Hematopoietic multipotent progenitor cell treated with erythropoietin and hydrocortisone succinate and interleukin-3 and kit ligand, for 15 days (in vitro differentiated cells): ENCODE measurements at regions not wholly inside any gene's neighbourhood (a gene's known extent, or its start where the extent isn't known, plus 50 kb on each side); places are given as distances from the start of the nearest gene placed in this dataset.

Source experiments
- DNase-seq: peaks from one replicate; pipeline ENCODE4 v3.0.0-alpha.2; 2015; ENCODE audit warnings: low spot score

DNA sequence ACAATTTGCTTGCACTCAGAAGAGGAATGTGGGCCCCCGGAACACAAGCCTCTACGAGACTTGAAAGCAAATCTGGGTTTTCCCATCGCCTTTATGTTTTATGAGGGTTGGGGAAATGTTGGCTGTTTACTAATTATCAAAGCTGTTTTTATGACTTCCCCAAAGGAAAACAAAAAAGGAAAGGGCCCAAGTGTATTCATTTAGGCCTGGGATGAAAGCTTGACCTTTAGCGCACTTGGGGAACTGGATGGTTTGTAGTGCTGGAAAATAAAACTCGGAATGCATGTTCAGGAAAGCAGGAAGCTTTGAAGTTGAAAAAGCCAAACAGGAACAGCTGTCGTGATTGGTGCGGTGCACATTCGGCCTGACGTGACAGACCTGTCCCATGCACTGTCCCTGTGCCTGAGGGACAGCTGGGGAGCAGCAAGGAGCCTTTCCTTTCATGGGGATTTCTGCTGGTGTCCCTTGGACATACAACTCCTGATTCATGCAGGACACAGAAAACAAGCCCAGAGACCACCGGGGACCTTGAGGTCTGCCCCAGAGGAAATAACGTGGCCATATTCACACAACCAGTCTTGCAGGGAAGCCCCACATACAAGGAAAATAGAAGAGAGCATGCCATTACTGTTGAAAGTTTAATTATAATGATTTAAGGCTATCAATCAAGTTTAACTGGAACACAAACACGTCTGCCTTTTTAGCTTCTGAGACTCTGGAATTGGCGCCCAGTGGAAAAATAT lies 169.7 kb upstream of the APCDD1 start:
- no peak for DNase-seq

DNA sequence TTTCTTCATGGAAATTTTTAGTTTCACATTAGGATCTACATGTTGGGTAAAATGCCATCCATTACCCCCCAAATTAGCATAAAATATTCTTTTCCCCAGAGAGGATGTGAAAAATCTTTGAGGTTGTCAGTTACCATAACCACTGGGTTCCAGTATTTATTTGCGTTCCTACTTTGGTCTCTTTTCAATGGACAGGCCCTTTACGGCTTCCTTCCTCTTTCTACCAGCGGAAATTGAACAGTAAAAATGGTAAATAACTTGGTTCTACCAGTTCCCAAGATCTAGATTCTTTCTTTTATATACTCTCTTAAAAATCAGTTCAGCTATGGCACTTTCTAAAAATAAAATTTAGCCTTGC lies 169.2 kb upstream of the APCDD1 start:
- DNase-seq = no peak

DNA sequence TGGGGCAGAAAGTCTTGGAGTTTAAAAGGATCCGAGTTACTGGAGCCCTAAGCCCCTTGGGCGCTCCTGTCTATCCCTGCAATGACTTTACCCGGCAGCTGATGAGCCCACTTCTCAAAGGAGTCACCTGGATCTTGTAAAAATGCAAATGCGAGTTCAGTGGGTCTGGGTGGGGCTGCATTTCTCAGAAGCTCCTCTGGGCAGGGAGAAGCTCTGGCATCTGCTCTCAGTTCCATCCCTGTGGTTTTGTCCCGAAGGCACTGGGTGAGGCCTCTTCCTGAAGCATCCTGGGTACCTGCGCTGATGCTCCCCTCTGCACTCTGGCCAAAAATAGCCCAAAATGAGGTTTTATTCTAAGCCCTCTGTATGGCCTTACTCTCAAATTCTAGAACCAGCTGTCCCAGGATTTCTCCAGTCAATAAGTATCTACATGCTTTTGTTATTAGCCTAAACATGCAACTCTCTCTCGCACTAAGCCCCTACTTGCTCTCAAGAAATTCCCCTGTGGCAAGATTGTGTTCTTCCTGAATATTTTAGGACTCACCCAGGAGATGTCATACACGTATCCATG lies 167.8 kb upstream of the APCDD1 start:
- no peak for DNase-seq

DNA sequence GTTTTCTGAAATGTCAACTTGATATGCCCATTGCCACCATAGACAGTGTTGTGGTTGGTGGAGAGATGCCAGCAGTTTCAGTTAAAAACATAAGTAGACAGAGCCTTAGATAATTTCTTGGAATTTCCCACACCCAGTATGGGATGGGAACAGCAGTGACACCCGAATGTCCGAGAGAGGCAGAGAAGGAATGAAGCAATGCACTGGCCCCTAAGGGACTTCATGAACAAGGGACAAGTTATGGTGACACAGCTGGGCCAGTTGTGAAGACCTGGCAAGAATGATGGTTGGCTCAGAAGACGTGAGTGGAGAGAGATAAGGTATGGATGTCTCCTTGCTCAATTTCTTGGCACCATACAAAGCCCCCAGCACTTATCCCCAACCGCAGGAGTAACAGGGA lies 165.2 kb upstream of the APCDD1 start:
- DNase-seq = no peak

DNA sequence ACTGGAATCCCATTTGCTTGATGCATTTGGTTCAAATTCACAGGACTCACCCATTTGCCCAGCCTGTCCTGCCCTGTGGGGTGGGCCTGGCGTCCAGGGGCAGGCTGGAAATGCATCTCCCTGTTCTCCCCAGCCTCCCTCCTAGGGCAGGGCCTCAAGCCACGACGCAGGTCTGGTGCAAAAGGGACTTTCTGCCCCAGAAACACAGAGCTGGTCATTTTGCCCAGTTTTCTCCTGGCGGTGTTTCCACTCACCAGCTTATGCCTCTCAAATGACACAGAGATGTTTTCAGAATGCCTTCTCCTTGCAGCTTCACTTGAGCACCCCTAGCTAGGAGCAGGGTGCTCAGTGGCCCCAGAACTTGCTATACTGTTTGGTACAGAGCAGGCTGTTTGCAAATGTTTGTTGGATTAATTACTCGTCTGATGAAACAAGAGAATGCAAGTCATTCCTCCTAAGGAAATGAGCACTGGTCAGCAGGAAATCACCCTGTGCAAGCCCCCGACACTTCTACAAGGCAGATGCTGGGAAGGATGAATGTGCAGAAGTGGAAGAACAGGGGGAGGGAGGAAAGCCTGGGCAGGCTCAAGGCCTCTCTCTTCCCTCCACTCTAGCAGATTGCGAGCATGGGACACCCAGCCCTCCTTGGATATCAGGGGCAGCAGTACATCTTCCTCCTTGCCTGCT lies 164.3 kb upstream of the APCDD1 start:
- no peak for DNase-seq

DNA sequence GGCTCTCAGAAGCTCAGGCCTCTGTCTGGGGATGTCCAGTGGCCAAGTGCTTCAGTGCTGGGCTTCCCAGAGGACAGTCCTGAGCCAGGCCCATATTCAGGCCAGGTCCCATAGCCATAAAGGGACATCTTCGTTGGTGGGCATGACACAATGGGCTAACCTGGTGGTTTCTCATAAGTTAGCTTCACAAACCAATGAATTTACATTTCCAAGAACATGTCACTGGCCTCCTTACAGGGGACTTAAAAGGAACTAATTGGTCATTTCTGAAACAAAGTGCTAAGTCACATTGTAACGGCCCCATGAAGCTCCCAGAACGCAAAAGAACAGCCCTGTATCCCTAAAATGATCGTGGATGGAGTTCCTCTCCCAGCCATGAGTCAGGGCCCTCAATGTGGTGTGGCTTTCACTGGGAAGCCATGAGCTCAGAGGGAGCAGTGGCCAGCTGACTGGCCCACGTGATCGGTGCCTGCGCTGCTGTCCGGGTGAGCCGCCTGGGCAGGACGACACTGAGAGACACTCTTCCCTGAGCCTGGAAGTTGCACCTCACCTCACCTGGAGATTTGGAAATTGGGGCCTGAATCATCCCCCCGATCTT lies 163.7 kb upstream of the APCDD1 start:
- no peak for DNase-seq

DNA sequence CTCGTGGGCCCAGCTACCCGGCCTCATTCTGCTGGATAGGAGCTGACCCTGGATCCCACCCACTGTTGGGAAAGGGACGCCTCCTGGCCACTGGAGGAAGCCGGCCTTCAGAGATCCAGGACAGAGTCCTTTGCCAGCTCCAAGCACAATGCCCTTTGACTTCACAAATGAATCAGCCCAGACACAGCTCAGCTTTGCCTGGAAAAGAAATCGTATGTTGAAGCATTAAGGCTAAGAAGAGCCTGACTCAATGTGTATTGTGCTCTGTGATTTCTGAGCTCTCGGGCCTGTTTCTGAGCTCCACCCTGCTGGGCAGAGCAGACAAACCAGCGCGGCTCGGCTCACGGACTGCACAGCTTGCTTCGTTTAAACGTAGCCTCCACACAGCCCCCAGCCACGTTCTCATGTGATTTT lies 162.9 kb upstream of the APCDD1 start:
- no peak for DNase-seq

DNA sequence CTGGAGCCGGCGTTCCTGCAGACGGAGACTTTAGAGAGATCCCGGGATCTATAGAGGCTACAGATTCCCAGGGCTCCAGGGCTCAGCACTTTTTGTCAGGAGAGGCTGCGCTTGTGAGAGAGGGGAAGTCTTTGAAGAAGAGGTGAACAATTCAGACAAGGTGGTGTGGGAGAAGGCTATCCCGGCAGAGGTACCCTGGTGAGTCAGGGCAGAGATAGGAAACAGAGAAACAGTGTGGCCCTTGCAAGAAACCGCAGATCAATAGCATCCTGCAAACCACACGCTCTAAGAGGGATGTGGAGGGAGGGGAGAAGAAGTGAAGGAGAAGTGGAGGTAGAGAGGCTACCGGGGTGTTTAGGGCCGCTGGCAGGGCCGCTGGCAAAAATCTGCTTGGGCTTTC lies 160.5 kb upstream of the APCDD1 start:
- DNase-seq = no peak

DNA sequence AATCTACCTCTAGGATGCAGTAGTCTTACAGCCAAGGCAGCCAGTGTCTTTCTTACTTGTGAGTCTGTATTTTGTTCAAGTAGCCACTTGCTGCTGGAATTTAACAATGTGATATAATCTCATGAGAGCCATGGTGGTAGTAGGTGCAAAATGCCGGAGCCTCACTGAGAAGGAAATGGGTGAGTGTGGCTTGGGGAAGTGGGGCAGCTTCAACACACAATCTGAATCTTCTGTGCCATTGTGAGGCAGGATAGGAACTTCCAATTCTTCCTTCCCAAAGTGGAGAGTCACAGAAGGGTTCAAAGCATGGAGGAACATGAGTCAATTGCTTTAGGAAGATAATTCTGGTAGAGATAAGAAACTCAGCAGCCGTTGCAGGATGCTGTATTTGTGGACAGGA lies 158.7 kb upstream of the APCDD1 start:
- DNase-seq = no peak

DNA sequence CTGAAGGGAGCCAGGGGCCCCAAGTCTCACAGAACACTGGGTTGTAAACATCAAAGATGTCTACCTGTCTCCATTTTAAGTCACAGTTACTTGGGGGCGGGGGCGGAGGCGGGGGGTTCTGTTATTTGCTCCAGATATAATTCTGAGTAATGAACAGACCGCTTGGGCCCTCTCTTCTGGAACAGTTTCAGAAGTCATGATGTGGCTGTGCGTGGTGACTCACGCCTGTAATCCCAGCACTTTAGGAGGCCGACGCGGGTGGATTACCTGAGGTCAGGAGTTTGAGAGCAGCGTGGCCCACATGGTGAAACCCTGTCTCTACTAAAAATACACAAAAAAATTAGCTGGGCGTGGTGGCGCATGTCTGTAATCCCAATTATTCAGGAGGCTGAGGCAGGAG lies 157.9 kb upstream of the APCDD1 start:
- DNase-seq = no peak

DNA sequence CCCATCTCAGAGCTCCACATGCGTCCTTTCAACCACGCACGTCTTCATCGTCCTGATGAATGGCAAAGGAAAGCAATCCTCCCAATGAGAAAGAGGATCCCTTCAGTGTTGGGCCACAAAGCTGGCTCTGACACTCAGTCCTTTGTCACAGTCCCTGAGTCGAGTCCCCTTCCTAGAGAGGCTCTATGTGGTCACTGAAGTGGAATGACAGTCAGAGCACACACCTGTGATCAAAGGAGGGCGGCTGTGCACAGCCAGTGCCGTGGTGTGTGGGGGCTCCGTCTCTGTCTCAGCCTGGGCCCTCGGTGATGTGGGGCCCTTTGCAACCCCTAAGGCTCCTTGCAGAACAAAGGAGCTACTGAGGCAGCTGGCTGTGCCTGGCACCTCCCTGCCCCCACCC lies 157.3 kb upstream of the APCDD1 start:
- DNase-seq = no peak

DNA sequence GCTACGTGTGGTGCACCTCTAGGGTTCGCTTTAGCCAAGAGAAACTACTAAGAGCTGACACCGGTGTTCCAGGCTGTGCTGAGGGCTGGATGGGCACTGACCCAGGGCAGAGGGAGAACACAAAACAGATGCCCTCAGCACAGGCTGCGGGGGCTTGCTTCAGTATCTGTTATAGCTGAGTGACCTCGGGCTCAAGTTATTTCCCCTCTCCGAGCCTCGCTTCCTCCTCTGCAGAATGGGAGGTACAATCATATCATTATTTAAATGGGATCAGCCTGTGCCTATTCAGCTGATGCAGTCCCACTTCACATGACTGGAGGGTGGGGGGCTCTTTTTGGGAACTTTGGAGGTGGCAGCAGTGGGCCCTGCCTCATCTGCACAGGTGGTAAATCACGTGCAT lies 156.1 kb upstream of the APCDD1 start:
- no peak for DNase-seq

DNA sequence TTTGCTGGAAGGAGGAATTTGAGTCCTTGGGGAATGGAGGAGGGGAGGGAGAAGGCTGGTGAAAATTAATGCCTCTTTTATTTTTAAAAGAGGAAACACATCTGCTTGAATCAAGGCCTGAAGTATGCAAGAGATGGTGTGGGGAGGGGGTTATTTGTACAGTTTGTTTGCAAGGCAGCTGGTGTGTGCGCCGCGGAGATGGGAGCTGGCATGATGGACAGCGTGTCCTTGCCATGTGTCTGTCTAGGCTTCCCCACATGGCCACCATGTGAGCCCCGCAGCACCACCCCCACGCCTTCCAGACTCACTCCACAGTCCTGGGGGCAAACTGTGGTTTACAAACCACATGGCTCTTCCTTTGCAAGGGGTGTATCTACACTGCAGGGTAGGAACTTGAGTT lies 154.8 kb upstream of the APCDD1 start:
- no peak for DNase-seq

DNA sequence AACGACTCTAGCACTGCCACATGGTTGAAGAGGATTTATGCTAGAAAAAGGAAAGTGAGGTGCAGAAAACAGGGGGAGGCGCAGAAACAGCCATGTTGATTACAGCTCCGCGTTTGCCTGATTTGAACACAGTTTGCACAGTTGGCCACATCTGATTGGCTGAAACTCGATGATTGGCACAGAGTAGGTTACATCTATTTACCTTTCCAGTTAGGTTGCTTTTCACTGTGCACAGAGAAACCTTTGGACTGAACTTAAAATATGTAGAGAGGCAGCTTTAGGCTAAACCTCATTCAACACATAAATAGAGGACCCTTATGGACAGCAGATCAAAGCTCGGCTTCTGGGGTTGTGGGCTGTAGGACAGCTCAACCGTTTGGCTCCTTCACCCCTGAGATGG lies 153.7 kb upstream of the APCDD1 start:
- DNase-seq = no peak

DNA sequence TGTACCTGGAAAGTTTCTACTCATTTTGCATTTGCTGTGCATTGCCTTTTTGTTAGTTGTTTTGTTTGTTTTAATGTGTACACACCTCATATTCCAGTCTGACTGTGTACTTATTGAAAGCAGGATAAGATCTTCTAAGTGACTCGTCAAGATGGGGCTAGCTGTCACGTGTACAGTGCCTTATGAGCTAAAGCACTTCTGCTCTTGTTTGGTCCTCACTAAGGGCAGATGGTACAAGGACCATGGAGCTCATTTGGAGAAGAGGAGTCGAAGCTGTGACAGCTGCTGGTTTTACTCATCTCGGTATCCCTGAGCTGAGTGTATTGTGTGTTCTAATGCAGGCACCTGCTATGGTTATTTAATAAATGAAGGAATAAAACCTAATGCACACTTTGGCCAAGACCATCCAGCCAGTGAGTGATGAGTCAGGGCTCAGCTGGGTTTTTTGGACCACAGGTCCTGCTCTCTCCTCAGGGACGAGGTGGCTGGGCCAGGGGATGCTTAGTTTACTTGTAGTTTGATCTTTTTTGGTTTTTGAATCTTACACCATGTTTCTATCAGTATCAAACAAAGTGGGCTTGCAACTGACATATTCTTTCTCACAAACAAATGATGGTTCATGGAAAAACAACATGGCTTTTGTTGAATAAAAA lies 152.5 kb upstream of the APCDD1 start:
- DNase-seq = no peak

DNA sequence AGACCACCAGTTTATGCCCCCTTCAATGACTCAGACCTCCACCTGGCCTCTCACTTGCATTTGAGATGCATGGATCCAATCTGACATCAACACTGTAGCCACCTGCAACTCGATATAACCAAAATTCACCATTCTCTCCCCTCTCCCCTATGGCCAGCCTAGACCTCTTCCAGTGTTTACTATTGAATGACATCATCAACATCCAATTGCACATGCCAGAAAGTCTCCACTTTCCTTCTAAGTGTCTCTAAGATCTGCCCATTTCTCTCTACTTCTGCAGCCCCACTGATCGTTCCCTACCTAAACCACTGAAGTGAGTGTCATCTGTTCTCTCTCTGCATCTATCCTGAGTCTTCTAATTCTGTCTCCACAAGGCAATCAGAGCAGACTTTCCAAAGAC lies 151.3 kb upstream of the APCDD1 start:
- DNase-seq = no peak

DNA sequence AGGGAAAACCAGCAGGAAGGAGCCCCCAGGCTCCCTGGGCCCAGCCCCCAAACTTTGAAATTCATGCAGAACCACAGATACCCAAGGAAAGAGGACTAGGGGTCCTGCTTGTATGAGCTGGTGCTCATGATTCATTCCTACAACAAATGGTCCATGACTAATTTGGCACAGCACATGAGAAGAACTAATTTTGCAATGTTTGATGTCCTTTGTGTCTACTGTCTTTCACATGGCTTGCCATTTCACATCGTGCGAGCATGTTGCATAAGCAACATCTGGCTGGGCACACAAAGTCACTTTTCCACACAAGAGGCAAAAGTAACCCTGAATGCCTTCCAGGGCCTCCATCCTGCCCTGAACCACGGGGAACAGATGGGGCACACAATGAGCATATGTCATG lies 149.6 kb upstream of the APCDD1 start:
- no peak for DNase-seq

DNA sequence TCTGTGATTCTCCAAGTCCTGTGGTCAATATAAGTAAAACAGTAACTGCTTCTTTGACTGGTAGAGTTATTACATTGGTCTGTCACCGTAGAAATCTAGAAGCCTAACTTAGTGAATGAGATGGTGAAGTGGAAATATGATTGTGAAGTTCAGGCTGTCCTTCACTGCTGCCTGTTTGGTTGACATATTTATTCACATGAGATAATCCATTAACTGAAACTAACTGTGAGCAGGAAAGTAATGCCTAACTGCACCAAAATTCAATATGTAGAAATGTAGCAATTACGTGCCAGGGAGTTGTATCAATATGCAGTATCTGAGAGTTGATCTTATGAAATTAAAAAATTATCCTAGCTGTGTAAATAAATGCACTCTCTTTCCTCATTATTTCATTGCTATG lies 147.7 kb upstream of the APCDD1 start:
- no peak for DNase-seq

DNA sequence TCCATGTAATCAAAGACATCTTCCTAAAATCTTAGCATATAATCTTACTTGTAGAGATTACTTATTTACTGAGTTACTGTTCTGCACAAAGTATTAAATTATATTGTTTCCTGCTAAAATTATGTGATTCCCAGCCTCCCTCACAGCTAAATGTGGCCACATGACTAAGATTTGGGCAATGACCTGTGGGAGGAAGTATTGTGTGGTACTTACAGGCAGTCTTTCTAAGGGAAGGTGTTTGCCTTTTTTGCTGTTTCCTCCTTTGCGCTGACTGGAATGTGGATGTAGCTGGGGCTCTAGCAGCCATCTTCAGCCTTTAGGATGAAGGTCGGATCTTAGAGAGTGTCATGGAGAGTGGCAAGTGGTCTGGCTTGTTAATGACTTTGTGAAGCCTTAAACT lies 146.3 kb upstream of the APCDD1 start:
- no peak for DNase-seq

DNA sequence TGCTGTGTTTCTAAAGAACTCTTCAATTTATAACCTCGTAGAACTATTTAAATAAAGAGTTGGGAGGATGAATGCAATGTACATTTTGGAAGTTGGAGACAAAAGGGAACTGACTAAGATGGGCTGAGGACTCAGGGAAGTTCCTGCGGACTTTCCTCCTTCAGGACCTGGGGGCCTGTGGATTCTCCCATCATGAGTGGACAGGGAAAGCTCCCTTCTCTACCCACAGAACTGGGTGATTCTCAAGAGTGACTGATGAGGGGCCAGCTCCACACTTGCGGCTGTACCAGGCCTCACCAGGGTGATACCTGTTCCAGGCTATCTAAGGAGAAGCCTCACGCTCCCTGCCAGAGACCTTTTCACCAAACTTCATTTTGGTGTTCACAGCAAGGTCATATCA lies 143.8 kb upstream of the APCDD1 start:
- no peak for DNase-seq

DNA sequence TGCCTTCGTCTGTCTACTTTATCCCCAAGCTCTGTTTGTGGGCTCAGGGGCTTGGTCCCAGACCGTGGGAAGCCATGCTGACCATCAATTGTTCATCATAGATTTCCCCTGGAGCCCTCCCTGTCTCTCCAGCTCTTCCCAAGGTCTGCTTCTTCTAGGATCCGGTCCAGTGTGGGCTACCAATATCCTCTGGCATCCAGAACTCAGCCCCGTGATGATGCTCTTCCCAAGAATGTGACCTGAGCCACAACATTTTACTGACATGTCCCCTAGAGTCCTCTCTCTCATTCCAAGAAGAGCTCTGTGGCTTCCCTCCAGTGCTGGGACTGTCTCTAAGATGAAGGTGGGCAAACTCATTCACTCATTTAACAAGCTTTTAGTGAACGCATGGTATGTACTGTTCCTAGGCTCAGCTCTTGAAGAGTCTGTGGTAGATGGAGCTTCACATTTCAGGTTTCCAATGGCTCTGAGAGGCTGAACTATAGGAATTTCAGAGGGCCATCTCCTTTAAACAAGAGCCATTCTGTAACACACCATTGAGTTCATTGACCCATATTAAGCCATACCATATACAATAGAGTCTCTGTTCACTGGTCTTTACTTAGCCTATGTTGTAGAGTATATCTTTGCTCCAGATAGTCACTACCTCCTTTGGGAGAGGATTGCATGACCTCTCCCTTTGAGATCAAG lies 142.0 kb upstream of the APCDD1 start:
- DNase-seq = no peak

DNA sequence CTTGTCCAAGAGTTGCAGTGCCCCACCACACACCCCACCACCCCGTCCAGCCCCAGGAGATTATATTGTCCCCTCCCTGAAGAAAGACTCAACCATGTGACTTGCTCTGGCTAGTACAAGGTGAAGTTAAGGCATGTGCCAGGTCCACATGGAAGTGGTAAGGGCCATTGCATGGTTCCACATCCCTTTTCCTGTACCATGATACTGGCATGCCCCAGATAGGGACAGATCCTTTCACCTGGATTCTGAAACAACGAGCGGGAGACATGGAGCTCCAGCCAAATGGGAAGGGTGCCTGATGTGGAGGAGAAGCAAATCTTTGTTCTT lies 141.5 kb upstream of the APCDD1 start:
- DNase-seq = no peak
